Stimulated activated CD4-positive, alpha-beta T cell treated with anti-CD3 and anti-CD28 coated beads, Interleukin-1b, Interleukin-23, amount 100 ng/mL, for 24 hours (primary cell): ENCODE measurements at regions not wholly inside any gene's neighbourhood (a gene's known extent, or its start where the extent isn't known, plus 50 kb on each side); places are given as distances from the start of the nearest gene placed in this dataset.
"Not testable (repeated sequence)": the region's sequence is repeated elsewhere in the genome, so short reads cannot be mapped to it uniquely, and the experiment has no call there.

ENCODE experiments used
- DNase-seq, 4 experiments: peaks; one replicate each; pipeline ENCODE4 v3.0.0-alpha.2; 2020; ENCODE audit warnings: low read depth in 4 of 4, low spot score in 1 of 4

DNA sequence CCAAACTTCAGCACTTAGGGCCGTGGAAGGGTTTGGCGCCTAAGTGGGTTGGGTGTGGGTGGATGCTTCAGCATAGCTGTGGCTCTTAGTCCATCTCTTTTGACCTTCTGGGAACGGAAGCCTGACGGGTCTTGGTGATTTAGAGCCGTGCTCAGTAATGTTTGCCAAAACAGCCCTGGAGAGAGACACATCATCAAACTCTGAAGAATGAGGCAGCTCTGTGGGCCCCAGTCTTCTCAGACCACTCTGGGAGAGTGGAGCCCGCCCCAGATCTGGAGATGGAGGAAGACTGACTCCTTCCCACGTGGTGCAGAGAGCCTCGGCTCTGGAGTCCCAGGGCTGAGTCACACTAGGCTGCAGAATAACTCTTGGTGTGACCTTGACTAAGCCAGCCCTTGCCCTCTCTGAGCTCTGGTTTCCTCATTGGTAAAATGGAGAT is 168.9 kb downstream of the C11orf91 start:
- no peak for DNase-seq

DNA sequence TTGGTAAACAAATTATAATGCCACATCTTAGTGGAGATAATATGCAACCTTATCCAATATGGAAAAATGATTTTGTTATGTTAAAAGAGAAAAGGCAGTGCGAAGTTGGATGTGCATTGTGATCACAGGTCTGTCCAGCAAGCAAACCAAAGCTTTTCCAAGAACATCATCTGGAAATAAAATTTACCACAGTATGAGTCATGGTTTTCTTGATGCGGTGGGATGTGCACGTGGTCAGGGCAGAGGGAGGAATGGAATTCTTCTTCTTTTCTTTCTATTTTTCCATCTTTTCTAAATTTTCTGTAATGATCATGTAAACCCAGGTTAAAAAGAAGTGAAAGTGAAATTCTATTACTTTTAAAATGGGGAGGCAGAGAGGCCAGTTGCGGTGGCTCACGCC is 169.8 kb downstream of the C11orf91 start:
- DNase-seq, result no peak

GRCh38 chr11:33529461-33529860 is 171.2 kb downstream of the C11orf91 start:
- no peak for DNase-seq

DNA sequence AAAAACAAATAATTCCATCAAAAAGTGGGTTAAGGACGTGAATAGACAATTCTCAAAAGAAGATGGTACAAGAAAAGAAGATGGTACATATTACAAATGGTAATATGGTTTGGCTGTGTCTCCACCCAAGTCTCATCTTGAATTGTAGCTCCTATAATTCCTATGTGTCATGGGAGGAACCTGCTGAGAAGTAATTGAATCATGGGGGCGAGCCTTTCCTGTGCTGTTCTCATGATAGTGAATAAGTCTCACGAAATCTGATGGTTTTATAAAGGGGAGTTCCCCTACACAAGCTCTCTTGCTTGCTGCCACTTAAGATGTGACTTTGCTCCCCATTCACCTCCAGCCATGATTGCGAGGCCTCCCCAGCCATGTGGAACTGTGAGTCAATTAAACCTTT is 172.9 kb downstream of the C11orf91 start:
- DNase-seq, result not testable (repeated sequence)

- no peak for DNase-seq
Measured at GRCh38 chr11:33525789-33526188, 174.8 kb downstream of the C11orf91 start.

DNA sequence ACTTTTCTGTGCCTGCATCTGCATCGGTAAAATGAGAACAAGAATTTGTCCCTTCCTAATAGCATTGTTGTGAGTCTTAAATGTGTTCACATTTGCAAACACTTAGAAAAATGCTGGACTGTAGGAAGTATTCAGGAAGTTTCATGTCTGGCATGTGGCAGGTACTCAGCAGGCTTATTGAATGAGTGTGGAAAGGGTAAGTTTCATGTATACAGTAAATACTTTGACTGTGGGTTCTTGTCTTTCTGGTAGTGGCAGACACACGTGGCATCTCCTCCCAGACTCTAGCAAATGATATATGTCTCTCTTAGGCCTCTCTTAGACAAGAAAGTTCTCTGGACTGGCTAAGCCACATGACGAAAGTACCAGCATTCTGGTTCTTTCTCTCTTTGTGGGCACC is 179.2 kb downstream of the C11orf91 start:
- no peak for DNase-seq

GRCh38 chr11:33520112-33520511 is 180.5 kb downstream of the C11orf91 start:
- DNase-seq, result no peak

- DNase-seq, result peak in 1 of 4 experiments; percentile 2
Measured at GRCh38 chr11:33515347-33515746, 185.3 kb downstream of the C11orf91 start.

DNA sequence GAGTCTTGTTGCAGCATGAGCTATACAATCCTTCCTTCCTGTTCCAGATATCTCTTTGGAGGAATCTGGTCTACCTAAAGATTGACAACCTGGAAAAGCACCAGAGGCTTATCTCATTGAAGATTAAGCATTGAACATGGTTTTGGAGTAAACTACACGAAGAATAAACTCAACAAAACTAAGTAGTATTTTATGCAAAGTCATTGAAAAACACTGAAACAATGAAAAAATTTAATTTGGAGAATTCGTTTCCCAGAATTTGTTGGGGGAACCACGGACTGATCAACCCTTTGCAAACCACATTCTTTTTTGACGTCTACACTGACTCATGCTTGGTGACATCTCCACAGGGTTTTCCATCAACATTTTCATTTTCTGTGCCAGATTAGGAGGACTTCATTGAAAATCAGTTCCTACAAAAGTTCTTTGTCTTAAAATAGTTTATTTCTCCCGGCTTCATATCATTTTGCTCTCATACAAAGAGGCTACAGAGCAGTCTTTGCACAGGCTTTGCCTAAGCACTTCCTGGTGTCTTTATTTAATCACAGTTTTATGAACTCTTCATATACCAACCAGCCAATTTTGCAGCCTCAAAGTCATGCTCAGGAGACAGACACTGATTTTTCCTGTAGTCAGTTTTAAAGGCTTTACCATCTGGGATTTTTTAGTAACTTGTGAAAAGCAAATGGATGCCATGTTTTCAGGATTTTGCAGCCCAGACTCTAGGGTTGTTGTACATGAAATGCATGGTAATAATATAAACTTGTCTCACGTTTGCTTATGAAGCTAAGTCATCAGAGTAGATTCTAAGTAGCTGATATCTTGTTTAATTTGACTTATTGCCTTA is 186.3 kb downstream of the C11orf91 start:
- no peak for DNase-seq

- DNase-seq, result no peak
Measured at GRCh38 chr11:33509632-33510031, 191.0 kb downstream of the C11orf91 start.

- no peak for DNase-seq
Measured at GRCh38 chr11:33507967-33508366, 192.7 kb downstream of the C11orf91 start.

- DNase-seq, result no peak
Measured at GRCh38 chr11:33507356-33507755, 193.3 kb downstream of the C11orf91 start.

DNA sequence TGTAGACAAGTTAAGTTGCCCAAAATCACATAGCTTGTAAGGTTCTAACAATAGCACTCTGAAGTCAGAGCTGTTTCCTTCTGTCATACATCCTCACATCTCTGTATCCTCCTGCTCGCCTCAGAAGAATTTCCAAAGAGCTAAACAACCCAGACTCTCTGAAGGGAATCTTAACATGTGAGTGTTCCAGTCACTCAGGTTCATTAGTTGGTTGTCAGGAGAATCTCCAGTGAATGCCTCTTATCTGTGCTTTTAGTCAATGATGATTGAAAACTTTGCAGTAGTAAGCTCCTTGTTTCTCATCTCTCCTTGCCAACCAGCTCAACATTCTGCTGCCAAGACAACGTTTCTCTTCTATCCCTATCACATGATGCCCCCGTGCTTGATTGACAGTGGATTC is 195.5 kb downstream of the C11orf91 start:
- no peak for DNase-seq

GRCh38 chr11:33500861-33501479 is 199.7 kb downstream of the C11orf91 start:
- no peak for DNase-seq

DNA sequence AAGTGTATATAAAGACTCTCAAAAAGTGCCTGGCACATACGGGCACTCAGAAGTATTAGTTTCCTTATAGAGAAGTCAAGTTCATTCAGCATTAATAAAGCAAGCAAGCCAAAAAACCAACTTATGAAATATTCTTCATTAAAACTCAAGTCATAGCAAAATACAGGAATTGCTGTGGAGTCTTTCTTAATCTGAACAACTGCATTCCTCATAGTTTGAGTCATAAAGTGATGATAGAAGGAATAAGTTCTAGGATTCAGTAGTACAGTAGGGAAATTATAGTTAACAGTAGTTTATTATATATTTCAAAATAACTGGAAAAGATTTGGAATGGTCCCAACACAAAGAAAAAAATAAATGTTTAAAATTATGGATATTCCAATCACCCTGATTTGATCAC is 200.3 kb downstream of the C11orf91 start:
- DNase-seq, result no peak

GRCh38 chr11:33492596-33492995 is 208.0 kb downstream of the C11orf91 start:
- DNase-seq, result no peak

GRCh38 chr11:33490842-33491370 is 209.7 kb downstream of the C11orf91 start:
- DNase-seq, result no peak

DNA sequence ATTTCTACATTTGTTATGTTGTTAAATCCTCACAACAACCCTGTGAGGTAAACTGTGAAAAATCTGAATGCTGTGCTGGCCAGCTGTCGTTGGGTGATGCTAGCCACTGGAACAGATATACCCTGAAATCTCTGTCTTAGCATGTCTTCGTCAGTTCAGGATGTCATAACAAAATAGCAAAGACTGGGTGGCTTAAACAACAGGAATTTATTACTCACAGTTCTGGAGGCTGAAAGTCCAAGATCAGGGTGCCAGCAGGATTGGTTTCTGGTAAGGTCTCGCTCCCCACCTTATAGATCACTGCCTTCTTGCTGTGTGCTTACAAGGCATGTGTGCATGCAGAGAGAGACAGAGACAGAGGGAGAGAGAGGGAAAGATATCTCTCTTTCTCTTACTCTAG is 211.7 kb downstream of the C11orf91 start:
- DNase-seq, result no peak

GRCh38 chr11:33480626-33481025 is 220.0 kb downstream of the C11orf91 start:
- no peak for DNase-seq

DNA sequence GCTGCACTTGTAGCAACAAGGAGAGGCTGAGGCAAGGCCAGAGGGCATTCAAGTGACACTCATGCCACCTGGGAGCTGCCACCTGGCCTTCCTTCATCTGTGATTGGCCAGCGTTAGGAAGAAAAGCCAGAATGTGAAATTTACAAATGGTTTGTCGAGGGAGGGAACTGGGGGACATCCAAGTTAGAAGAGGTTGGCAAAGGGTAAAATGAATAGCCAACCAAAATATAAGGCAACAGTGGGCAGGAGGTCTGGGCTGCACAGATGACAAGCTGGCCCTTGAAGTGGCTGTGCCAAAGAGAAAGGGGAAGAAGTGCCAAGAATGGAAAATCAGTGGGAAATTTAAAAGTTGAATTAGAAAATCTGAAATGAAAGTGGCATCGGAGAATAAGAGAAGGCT is 221.4 kb downstream of the C11orf91 start:
- DNase-seq, result no peak

DNA sequence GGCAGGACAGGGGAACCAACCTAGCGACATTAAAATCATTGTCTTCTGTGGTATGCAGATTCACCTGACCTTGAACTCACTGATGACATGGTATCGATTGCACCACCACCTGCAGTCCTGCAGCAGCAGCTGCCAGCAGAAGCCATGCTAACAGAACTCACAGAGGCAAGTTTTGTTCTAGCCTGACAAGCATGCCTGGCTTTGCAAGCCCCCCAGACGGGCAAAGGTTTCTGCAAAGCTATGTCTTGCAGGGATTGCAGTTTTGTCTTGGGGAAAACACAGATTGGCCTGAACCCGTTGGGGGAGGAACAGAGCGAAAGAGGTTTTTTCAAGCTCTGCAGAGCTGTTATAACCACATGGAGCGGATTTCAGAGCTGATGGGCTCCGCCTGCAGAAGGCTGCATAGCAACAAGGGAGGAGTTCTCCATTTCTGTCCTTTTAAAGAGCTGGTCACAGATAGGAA is 221.0 kb downstream of the HIPK3 start:
- no peak for DNase-seq

DNA sequence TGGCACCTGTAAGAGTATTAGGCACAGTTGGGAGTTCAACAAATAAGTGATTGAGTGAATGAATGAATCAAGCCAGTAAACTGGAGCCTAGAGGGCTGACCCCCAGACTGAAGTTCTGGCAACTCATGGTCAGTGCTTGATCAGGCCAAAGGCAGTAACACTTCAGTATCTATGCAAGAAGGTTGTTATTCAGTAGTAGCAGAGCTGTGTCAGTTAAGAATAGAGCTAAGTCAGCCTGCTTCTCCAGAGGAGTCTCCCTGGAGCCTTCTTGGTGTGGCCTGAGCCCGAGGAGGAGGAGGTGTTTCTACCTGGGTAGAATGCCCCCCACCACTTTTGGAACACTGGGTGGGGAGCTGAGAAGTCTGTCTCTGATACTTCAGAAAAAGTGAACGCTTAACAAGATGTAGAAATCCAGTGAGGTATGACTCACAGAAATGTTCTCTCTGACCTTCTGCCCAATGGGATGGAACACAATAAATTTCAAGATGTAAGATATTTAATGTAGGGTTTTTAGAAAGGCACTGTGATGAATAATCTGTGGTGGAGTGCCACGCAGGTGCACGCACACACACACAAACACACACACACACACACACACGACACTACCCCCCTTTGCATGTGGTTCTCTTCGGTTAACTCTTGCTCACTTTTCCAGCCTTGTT is 219.9 kb downstream of the HIPK3 start:
- DNase-seq, result no peak
